WTC11 (cell line): ENCODE measurements at regions not wholly inside any gene's neighbourhood (a gene's known extent, or its start where the extent isn't known, plus 50 kb on each side); places are given as distances from the start of the nearest gene placed in this dataset.
A peak's percentile ranks its signal among the peaks of the same experiment; 100 is the strongest.

ENCODE experiments used
- ATAC-seq: fragments of 200-7000 bp; cut with Tn5 transposase; 2 replicates; pipeline ENCODE4 v1.10.0; 2021; ENCODE audit warnings: mild to moderate bottlenecking, moderate library complexity
- CTCF ChIA-PET: fragments of 300-600 bp; sonication (Branson Sonifier 250); formaldehyde crosslinking; loops from one replicate; lab custom pipeline; 2021; ENCODE audit warnings: antibody characterized with exemption; lab: Charles Lee
- POLR2A ChIA-PET: fragments of 350-600 bp; sonication (Branson Sonifier 250); formaldehyde crosslinking; loops from one replicate; lab custom pipeline; 2021; ENCODE audit warnings: antibody characterized with exemption; lab: Charles Lee
- DNase-seq: peaks from one replicate; pipeline ENCODE4 v3.0.0; 2021; ENCODE audit warnings: low spot score
- H3K27ac Mint-ChIP-seq: 2 replicates; pipeline ENCODE4 v1.8.0; 2021; ENCODE audit warnings: mixed read lengths
- H3K27me3 Mint-ChIP-seq: 2 replicates; pipeline ENCODE4 v1.8.0; 2021; ENCODE audit warnings: low read depth, mild to moderate bottlenecking, moderate library complexity, mixed read lengths
- H3K36me3 Mint-ChIP-seq: 2 replicates; pipeline ENCODE4 v1.8.0; 2021; ENCODE audit warnings: mixed read lengths
- H3K4me1 Mint-ChIP-seq: 2 replicates; pipeline ENCODE4 v1.8.0; 2022; ENCODE audit warnings: mixed read lengths
- H3K4me3 Mint-ChIP-seq: 2 replicates; pipeline ENCODE4 v1.8.0; 2021; ENCODE audit warnings: mild to moderate bottlenecking, moderate library complexity, mixed read lengths
- H3K9me3 Mint-ChIP-seq: 2 replicates; pipeline ENCODE4 v1.8.0; 2021; ENCODE audit warnings: mixed read lengths
- NFE2L1 ChIP-seq: sonication (generic); formaldehyde crosslinking; IDR thresholded peaks from 2 replicates; pipeline ENCODE4 v1.8.1; 2023; ENCODE audit warnings: missing genetic modification reagents
- NR2C2 ChIP-seq: sonication (generic); formaldehyde crosslinking; IDR thresholded peaks from 2 replicates; pipeline ENCODE4 v1.8.0; 2022; ENCODE audit warnings: mild to moderate bottlenecking, missing genetic modification reagents
- SMAD4 ChIP-seq: sonication (generic); formaldehyde crosslinking; IDR thresholded peaks from 2 replicates; pipeline ENCODE4 v1.8.0; 2022; ENCODE audit warnings: mild to moderate bottlenecking, missing genetic modification reagents
- TEAD1 ChIP-seq: sonication (generic); formaldehyde crosslinking; IDR thresholded peaks from 2 replicates; pipeline ENCODE4 v1.8.0; 2022; ENCODE audit warnings: mild to moderate bottlenecking, missing genetic modification reagents
- TP53 ChIP-seq: sonication (generic); formaldehyde crosslinking; IDR thresholded peaks from 2 replicates; pipeline ENCODE4 v1.8.1; 2023; ENCODE audit warnings: mild to moderate bottlenecking, missing genetic modification reagents
- ZNF138 ChIP-seq: sonication (generic); formaldehyde crosslinking; conservative IDR thresholded peaks from 2 replicates; pipeline ENCODE4 v1.8.1; 2022; ENCODE audit warnings: mild to moderate bottlenecking, moderate library complexity, missing genetic modification reagents
- TF ChIP-seq, protein P1 (sequence below): sonication (generic); formaldehyde crosslinking; IDR thresholded peaks from 2 replicates; pipeline ENCODE4 v1.8.1; 2022; ENCODE audit warnings: missing genetic modification reagents, borderline replicate concordance
- TF ChIP-seq, protein P2 (sequence below): fragments of 250-450 bp; sonication (Bioruptor Pico); IDR thresholded peaks from 2 replicates; pipeline ENCODE4 v1.8.0; 2021; ENCODE audit warnings: mild to moderate bottlenecking
- TF ChIP-seq, protein P3 (sequence below): sonication (generic); formaldehyde crosslinking; IDR thresholded peaks from 2 replicates; pipeline ENCODE4 v1.8.1; 2022; ENCODE audit warnings: mild to moderate bottlenecking, missing genetic modification reagents, moderate library complexity, borderline replicate concordance
- TF ChIP-seq, protein P4 (sequence below): sonication (generic); formaldehyde crosslinking; IDR thresholded peaks from 2 replicates; pipeline ENCODE4 v1.8.1; 2023; ENCODE audit warnings: mild to moderate bottlenecking, missing genetic modification reagents, moderate library complexity
- TF ChIP-seq, protein P5 (sequence below): sonication (generic); formaldehyde crosslinking; IDR thresholded peaks from 2 replicates; pipeline ENCODE4 v1.8.1; 2022; ENCODE audit warnings: mild to moderate bottlenecking, moderate library complexity, missing genetic modification reagents
- TF ChIP-seq, protein P6 (sequence below): sonication (generic); formaldehyde crosslinking; IDR thresholded peaks from 2 replicates; pipeline ENCODE4 v1.8.1; 2023; ENCODE audit warnings: mild to moderate bottlenecking, missing genetic modification reagents
- TF ChIP-seq, protein P7 (sequence below): sonication (generic); formaldehyde crosslinking; IDR thresholded peaks from 2 replicates; pipeline ENCODE4 v1.8.0; 2023; ENCODE audit warnings: missing genetic modification reagents, mild to moderate bottlenecking, borderline replicate concordance
- TF ChIP-seq, protein P8 (sequence below): sonication (generic); formaldehyde crosslinking; IDR thresholded peaks from 2 replicates; pipeline ENCODE4 v1.8.1; 2023; ENCODE audit warnings: mild to moderate bottlenecking, moderate library complexity, missing genetic modification reagents
- TF ChIP-seq, protein P9 (sequence below): fragments of 200-600 bp; IDR thresholded peaks from 2 replicates; pipeline ENCODE4 v1.8.0; 2022; ENCODE audit warnings: antibody characterized with exemption
- TF ChIP-seq, protein P10 (sequence below): sonication (generic); formaldehyde crosslinking; IDR thresholded peaks from 2 replicates; pipeline ENCODE4 v1.8.0; 2022; ENCODE audit warnings: mild to moderate bottlenecking, missing genetic modification reagents

DNA sequence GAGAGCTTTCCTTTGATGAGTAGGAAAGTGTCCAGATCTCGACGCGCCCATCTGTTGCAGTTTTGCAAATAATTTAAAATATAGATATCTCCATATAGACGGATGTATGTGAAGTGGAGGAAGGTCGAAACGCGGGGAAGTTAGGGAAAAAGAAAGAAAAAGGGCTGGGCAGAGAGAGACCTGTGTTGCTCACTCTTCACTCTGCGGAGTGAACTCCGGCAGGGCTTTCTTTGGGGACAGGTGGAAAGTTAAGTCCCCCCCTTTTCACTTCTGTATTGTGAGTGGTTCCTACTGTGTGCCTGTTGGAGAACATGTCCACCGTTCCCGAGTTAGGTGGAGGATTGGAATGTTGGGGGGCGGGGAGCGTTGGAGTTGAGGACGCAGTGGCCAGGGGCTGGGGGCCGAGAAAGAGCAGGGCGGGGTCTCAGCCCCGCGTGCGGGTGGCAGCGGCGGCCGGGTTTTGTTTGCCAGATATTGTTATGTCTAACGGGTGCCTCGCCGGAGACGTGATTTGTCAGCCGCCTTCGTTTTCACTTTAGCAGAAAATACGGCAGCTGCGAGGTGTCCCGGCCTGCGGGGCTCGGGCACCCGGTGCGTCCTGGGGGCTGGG lies 145.1 kb upstream of the ZNF536 start (continued):
- TF ChIP-seq, protein P1, sequence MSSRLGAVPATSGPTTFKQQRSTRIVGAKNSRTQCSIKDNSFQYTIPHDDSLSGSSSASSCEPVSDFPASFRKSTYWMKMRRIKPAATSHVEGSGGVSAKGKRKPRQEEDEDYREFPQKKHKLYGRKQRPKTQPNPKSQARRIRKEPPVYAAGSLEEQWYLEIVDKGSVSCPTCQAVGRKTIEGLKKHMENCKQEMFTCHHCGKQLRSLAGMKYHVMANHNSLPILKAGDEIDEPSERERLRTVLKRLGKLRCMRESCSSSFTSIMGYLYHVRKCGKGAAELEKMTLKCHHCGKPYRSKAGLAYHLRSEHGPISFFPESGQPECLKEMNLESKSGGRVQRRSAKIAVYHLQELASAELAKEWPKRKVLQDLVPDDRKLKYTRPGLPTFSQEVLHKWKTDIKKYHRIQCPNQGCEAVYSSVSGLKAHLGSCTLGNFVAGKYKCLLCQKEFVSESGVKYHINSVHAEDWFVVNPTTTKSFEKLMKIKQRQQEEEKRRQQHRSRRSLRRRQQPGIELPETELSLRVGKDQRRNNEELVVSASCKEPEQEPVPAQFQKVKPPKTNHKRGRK (CRISPR knock-in tag), result no peak
- TF ChIP-seq TEAD1 (no peak), NFE2L1 (CRISPR knock-in tag) (no peak), TP53 (CRISPR knock-in tag) (no peak), ZNF138 (no peak), NR2C2 (CRISPR knock-in tag) (no peak)
- TF ChIP-seq, protein P2, sequence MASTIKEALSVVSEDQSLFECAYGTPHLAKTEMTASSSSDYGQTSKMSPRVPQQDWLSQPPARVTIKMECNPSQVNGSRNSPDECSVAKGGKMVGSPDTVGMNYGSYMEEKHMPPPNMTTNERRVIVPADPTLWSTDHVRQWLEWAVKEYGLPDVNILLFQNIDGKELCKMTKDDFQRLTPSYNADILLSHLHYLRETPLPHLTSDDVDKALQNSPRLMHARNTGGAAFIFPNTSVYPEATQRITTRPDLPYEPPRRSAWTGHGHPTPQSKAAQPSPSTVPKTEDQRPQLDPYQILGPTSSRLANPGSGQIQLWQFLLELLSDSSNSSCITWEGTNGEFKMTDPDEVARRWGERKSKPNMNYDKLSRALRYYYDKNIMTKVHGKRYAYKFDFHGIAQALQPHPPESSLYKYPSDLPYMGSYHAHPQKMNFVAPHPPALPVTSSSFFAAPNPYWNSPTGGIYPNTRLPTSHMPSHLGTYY (CRISPR knock-in tag), result no peak
- TF ChIP-seq, protein P3, sequence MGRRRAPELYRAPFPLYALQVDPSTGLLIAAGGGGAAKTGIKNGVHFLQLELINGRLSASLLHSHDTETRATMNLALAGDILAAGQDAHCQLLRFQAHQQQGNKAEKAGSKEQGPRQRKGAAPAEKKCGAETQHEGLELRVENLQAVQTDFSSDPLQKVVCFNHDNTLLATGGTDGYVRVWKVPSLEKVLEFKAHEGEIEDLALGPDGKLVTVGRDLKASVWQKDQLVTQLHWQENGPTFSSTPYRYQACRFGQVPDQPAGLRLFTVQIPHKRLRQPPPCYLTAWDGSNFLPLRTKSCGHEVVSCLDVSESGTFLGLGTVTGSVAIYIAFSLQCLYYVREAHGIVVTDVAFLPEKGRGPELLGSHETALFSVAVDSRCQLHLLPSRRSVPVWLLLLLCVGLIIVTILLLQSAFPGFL (CRISPR knock-in tag), result no peak
- TF ChIP-seq, protein P4, sequence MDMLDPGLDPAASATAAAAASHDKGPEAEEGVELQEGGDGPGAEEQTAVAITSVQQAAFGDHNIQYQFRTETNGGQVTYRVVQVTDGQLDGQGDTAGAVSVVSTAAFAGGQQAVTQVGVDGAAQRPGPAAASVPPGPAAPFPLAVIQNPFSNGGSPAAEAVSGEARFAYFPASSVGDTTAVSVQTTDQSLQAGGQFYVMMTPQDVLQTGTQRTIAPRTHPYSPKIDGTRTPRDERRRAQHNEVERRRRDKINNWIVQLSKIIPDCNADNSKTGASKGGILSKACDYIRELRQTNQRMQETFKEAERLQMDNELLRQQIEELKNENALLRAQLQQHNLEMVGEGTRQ (CRISPR knock-in tag), result no peak
- TF ChIP-seq, protein P5, sequence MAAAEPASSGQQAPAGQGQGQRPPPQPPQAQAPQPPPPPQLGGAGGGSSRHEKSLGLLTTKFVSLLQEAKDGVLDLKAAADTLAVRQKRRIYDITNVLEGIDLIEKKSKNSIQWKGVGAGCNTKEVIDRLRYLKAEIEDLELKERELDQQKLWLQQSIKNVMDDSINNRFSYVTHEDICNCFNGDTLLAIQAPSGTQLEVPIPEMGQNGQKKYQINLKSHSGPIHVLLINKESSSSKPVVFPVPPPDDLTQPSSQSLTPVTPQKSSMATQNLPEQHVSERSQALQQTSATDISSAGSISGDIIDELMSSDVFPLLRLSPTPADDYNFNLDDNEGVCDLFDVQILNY (CRISPR knock-in tag), result no peak

DNA sequence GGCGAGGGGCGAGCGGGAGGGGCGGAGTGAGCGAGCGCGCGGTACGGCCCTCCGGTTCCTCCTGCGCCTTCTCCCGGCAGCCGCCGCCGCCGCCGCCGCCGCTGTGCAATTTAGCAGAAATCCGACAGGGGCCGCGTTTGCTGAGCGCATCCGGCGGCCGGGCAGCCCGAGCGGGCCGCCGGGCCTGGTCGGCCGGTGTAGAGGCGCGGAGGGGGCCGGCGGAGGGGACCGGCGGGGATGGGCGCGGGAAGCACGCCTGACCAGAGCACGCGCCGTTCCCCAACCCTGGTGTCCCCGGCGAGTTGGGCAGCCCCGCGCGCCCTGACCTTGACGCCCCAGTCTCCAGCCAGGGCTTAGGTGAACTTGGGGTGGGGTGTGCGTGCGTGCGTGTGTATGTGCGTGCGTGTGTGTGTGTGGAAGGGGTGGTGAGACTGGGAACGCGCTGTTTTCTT lies 144.5 kb upstream of the ZNF536 start:
- ChIA-PET POLR2A (no interaction called here), CTCF (no interaction called here)
- peak; percentile 61 for ATAC-seq
- no peaks in the 10 kb centered on the region for H3K9me3 Mint-ChIP-seq
- TF ChIP-seq, protein P6, sequence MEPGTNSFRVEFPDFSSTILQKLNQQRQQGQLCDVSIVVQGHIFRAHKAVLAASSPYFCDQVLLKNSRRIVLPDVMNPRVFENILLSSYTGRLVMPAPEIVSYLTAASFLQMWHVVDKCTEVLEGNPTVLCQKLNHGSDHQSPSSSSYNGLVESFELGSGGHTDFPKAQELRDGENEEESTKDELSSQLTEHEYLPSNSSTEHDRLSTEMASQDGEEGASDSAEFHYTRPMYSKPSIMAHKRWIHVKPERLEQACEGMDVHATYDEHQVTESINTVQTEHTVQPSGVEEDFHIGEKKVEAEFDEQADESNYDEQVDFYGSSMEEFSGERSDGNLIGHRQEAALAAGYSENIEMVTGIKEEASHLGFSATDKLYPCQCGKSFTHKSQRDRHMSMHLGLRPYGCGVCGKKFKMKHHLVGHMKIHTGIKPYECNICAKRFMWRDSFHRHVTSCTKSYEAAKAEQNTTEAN (CRISPR knock-in tag), result 0 out of 2 replicates have a peak, but pooled peaks have one; percentile 65
- TF ChIP-seq, protein P7, sequence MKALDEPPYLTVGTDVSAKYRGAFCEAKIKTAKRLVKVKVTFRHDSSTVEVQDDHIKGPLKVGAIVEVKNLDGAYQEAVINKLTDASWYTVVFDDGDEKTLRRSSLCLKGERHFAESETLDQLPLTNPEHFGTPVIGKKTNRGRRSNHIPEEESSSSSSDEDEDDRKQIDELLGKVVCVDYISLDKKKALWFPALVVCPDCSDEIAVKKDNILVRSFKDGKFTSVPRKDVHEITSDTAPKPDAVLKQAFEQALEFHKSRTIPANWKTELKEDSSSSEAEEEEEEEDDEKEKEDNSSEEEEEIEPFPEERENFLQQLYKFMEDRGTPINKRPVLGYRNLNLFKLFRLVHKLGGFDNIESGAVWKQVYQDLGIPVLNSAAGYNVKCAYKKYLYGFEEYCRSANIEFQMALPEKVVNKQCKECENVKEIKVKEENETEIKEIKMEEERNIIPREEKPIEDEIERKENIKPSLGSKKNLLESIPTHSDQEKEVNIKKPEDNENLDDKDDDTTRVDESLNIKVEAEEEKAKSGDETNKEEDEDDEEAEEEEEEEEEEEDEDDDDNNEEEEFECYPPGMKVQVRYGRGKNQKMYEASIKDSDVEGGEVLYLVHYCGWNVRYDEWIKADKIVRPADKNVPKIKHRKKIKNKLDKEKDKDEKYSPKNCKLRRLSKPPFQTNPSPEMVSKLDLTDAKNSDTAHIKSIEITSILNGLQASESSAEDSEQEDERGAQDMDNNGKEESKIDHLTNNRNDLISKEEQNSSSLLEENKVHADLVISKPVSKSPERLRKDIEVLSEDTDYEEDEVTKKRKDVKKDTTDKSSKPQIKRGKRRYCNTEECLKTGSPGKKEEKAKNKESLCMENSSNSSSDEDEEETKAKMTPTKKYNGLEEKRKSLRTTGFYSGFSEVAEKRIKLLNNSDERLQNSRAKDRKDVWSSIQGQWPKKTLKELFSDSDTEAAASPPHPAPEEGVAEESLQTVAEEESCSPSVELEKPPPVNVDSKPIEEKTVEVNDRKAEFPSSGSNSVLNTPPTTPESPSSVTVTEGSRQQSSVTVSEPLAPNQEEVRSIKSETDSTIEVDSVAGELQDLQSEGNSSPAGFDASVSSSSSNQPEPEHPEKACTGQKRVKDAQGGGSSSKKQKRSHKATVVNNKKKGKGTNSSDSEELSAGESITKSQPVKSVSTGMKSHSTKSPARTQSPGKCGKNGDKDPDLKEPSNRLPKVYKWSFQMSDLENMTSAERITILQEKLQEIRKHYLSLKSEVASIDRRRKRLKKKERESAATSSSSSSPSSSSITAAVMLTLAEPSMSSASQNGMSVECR, result no peak
- TF ChIP-seq SMAD4 (no peak), TP53 (CRISPR knock-in tag) (0 out of 2 replicates have a peak, but pooled peaks have one; percentile 24)
- TF ChIP-seq, protein P8, sequence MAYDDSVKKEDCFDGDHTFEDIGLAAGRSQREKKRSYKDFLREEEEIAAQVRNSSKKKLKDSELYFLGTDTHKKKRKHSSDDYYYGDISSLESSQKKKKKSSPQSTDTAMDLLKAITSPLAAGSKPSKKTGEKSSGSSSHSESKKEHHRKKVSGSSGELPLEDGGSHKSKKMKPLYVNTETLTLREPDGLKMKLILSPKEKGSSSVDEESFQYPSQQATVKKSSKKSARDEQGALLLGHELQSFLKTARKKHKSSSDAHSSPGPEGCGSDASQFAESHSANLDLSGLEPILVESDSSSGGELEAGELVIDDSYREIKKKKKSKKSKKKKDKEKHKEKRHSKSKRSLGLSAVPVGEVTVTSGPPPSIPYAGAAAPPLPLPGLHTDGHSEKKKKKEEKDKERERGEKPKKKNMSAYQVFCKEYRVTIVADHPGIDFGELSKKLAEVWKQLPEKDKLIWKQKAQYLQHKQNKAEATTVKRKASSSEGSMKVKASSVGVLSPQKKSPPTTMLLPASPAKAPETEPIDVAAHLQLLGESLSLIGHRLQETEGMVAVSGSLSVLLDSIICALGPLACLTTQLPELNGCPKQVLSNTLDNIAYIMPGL (CRISPR knock-in tag), result 0 out of 2 replicates have a peak, but pooled peaks have one; percentile 54
- TF ChIP-seq, protein P9, sequence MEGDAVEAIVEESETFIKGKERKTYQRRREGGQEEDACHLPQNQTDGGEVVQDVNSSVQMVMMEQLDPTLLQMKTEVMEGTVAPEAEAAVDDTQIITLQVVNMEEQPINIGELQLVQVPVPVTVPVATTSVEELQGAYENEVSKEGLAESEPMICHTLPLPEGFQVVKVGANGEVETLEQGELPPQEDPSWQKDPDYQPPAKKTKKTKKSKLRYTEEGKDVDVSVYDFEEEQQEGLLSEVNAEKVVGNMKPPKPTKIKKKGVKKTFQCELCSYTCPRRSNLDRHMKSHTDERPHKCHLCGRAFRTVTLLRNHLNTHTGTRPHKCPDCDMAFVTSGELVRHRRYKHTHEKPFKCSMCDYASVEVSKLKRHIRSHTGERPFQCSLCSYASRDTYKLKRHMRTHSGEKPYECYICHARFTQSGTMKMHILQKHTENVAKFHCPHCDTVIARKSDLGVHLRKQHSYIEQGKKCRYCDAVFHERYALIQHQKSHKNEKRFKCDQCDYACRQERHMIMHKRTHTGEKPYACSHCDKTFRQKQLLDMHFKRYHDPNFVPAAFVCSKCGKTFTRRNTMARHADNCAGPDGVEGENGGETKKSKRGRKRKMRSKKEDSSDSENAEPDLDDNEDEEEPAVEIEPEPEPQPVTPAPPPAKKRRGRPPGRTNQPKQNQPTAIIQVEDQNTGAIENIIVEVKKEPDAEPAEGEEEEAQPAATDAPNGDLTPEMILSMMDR, result peak; percentile 50; the same call in 1 of the 2 replicates
- TF ChIP-seq, protein P10, sequence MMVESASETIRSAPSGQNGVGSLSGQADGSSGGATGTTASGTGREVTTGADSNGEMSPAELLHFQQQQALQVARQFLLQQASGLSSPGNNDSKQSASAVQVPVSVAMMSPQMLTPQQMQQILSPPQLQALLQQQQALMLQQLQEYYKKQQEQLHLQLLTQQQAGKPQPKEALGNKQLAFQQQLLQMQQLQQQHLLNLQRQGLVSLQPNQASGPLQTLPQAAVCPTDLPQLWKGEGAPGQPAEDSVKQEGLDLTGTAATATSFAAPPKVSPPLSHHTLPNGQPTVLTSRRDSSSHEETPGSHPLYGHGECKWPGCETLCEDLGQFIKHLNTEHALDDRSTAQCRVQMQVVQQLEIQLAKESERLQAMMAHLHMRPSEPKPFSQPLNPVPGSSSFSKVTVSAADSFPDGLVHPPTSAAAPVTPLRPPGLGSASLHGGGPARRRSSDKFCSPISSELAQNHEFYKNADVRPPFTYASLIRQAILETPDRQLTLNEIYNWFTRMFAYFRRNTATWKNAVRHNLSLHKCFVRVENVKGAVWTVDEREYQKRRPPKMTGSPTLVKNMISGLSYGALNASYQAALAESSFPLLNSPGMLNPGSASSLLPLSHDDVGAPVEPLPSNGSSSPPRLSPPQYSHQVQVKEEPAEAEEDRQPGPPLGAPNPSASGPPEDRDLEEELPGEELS (CRISPR knock-in tag), result 0 out of 2 replicates have a peak, but pooled peaks have one; percentile 25
- peak; percentile 85 for DNase-seq
- peaks cover 42% of the 10 kb centered on the region for H3K4me1 Mint-ChIP-seq
- peaks cover 85% of the 10 kb centered on the region for H3K27me3 Mint-ChIP-seq
- H3K27ac Mint-ChIP-seq, result no peak overlapping the region
- no peaks in the 10 kb centered on the region for H3K36me3 Mint-ChIP-seq
- peak overlapping the region; percentile 83 for H3K4me3 Mint-ChIP-seq
